CD4-positive, alpha-beta memory T cell (primary cell): ENCODE measurements at regions not wholly inside any gene's neighbourhood (a gene's known extent, or its start where the extent isn't known, plus 50 kb on each side); places are given as distances from the start of the nearest gene placed in this dataset.

Experiments used
- CTCF ChIA-PET: fragments of 350-600 bp; sonication (Branson Sonifier 250); formaldehyde crosslinking; loops from one replicate; lab custom pipeline; 2021; ENCODE audit warnings: inconsistent platforms; ENCODE audit not compliant: partially characterized antibody; lab: Charles Lee
- POLR2A ChIA-PET: fragments of 350-600 bp; sonication (Branson Sonifier 250); formaldehyde crosslinking; loops from one replicate; lab custom pipeline; 2021; ENCODE audit not compliant: partially characterized antibody; lab: Charles Lee
- DNase-seq, 5 donors: peaks; one replicate each; pipeline versions ENCODE4 v3.0.0 to v3.0.0-alpha.2; 2020 to 2022; ENCODE audit warnings: mixed read lengths in 1 of 5
- H3K27ac ChIP-seq: one replicate; pipeline ENCODE4 v1.7.0; 2013; ENCODE audit warnings: low read depth, low read length
- H3K27me3 ChIP-seq: 2 replicates; pipeline ENCODE4 v1.7.0; 2013; ENCODE audit warnings: mild to moderate bottlenecking, low read length, moderate library complexity; ENCODE audit not compliant: insufficient read depth
- H3K36me3 ChIP-seq: 2 replicates; pipeline ENCODE4 v1.7.0; 2013; ENCODE audit warnings: mild to moderate bottlenecking, low read length, moderate library complexity; ENCODE audit not compliant: insufficient read depth
- H3K4me1 ChIP-seq: 2 replicates; pipeline ENCODE4 v1.7.0; 2013; ENCODE audit warnings: mild to moderate bottlenecking, low read length, moderate library complexity; ENCODE audit not compliant: insufficient read depth
- H3K4me3 ChIP-seq, 2 donors: one replicate each; pipeline ENCODE4 v1.7.0; 2013; ENCODE audit warnings: low read length in 2 of 2, mild to moderate bottlenecking in 1 of 2
- H3K9me3 ChIP-seq, 2 donors: one replicate each; pipeline ENCODE4 v1.7.0; 2013; ENCODE audit warnings: low read length in 2 of 2, control low read depth in 1 of 2; ENCODE audit not compliant: control insufficient read depth in 1 of 2
- H3K27ac Mint-ChIP-seq, 7 donors: one replicate each; pipeline ENCODE4 v1.8.0; 2020 to 2021; ENCODE audit warnings: mixed read lengths in 7 of 7, mild to moderate bottlenecking in 6 of 7, inconsistent platforms in 3 of 7, moderate library complexity in 3 of 7
- H3K27me3 Mint-ChIP-seq, 2 donors: one replicate each; pipeline ENCODE4 v1.8.0; 2020 to 2021; ENCODE audit warnings: mixed read lengths in 2 of 2
- H3K36me3 Mint-ChIP-seq, 2 donors: one replicate each; pipeline ENCODE4 v1.8.0; 2020 to 2021; ENCODE audit warnings: mixed read lengths in 2 of 2, inconsistent platforms in 1 of 2, mild to moderate bottlenecking in 1 of 2
- H3K4me1 Mint-ChIP-seq, 4 donors: one replicate each; pipeline ENCODE4 v1.8.0; 2020 to 2021; ENCODE audit warnings: mixed read lengths in 4 of 4, mild to moderate bottlenecking in 1 of 4
- H3K4me3 Mint-ChIP-seq, 8 donors: one replicate each; pipeline ENCODE4 v1.8.0; 2020 to 2021; ENCODE audit warnings: mixed read lengths in 8 of 8, mild to moderate bottlenecking in 7 of 8, moderate library complexity in 6 of 8, inconsistent platforms in 3 of 8
- H3K9me3 Mint-ChIP-seq, 8 donors: one replicate each; pipeline ENCODE4 v1.8.0; 2020 to 2021; ENCODE audit warnings: mixed read lengths in 8 of 8, mild to moderate bottlenecking in 5 of 8, inconsistent platforms in 3 of 8, moderate library complexity in 1 of 8
- intact Hi-C: fragments of 100-400 bp; cut with micrococcal nuclease; formaldehyde crosslinking; loops from one replicate; pipeline ENCODE4 v1.15.1; 2023

- Histone ChIP-seq H3K27ac (no peak overlapping the region), H3K27me3 (no peaks in the 10 kb centered on the region), H3K4me3 (no peak overlapping the region), H3K4me1 (no peaks in the 10 kb centered on the region), H3K36me3 (no peaks in the 10 kb centered on the region), H3K9me3 (no peaks in the 10 kb centered on the region)
- ChIA-PET CTCF (interaction anchor here (0.6 to 0.7 kb wide), 2 partner anchors 272 to 517 kb away, joined by 3 read pairs; no protein-coding TSS in a partner anchor), POLR2A (no interaction called here)
- no peak overlapping the region for H3K27ac Mint-ChIP-seq
- H3K4me3 Mint-ChIP-seq: no peak overlapping the region
- no peaks in the 10 kb centered on the region for H3K9me3 Mint-ChIP-seq
- intact Hi-C loops: no loop called here
- no peaks in the 10 kb centered on the region for H3K4me1 Mint-ChIP-seq
- H3K27me3 Mint-ChIP-seq: peaks cover 8 to 10% of the 10 kb centered on the region in 2 donors
- H3K36me3 Mint-ChIP-seq: no peaks in the 10 kb centered on the region
- no peak for DNase-seq
Measured at GRCh38 chr10:6892864-6893263, 312.8 kb upstream of the PRKCQ start.

- Mint-ChIP-seq H3K9me3 (no peaks in the 10 kb centered on the region), H3K4me3 (no peak overlapping the region), H3K27ac (no peak overlapping the region), H3K36me3 (no peaks in the 10 kb centered on the region), H3K27me3 (peaks cover 8 to 10% of the 10 kb centered on the region in 2 donors), H3K4me1 (no peaks in the 10 kb centered on the region)
- ChIA-PET POLR2A (no interaction called here), CTCF (no interaction called here)
- Histone ChIP-seq H3K36me3 (no peaks in the 10 kb centered on the region), H3K27ac (no peak overlapping the region), H3K27me3 (no peaks in the 10 kb centered on the region), H3K9me3 (no peaks in the 10 kb centered on the region), H3K4me1 (no peaks in the 10 kb centered on the region), H3K4me3 (no peak overlapping the region)
- intact Hi-C loops: no loop called here
- no peak for DNase-seq
Measured at GRCh38 chr10:6891924-6892323, 311.8 kb upstream of the PRKCQ start.

- Histone ChIP-seq H3K4me1 (no peaks in the 10 kb centered on the region), H3K36me3 (no peaks in the 10 kb centered on the region), H3K9me3 (no peaks in the 10 kb centered on the region), H3K27me3 (no peaks in the 10 kb centered on the region), H3K27ac (no peak overlapping the region), H3K4me3 (no peak overlapping the region)
- CTCF ChIA-PET: no interaction called here
- POLR2A ChIA-PET: no interaction called here
- Mint-ChIP-seq H3K36me3 (no peaks in the 10 kb centered on the region), H3K9me3 (no peaks in the 10 kb centered on the region), H3K27ac (no peak overlapping the region), H3K4me1 (peaks cover 6 to 9% (median 7%) of the 10 kb centered on the region in 4 donors), H3K27me3 (peaks cover 5 to 8% of the 10 kb centered on the region in 2 donors), H3K4me3 (no peak overlapping the region)
- intact Hi-C loops: no loop called here
- no peak for DNase-seq
Measured at GRCh38 chr10:6889718-6890117, 309.6 kb upstream of the PRKCQ start.

GRCh38 chr10:6888434-6888833 is 308.4 kb upstream of the PRKCQ start:
- Mint-ChIP-seq H3K9me3 (no peaks in the 10 kb centered on the region), H3K27ac (no peak overlapping the region), H3K36me3 (no peaks in the 10 kb centered on the region), H3K27me3 (peaks cover 0 to 13% of the 10 kb centered on the region in 2 donors), H3K4me3 (peak overlapping the region in 1 of 8 donors; percentile 9), H3K4me1 (peaks cover 7 to 10% (median 8%) of the 10 kb centered on the region in 4 donors)
- POLR2A ChIA-PET: no interaction called here
- no peak overlapping the region for H3K4me3 ChIP-seq
- DNase-seq: no peak
- no peaks in the 10 kb centered on the region for H3K4me1 ChIP-seq
- H3K27ac ChIP-seq: no peak overlapping the region
- no peaks in the 10 kb centered on the region for H3K9me3 ChIP-seq
- no peaks in the 10 kb centered on the region for H3K36me3 ChIP-seq
- H3K27me3 ChIP-seq: no peaks in the 10 kb centered on the region
- CTCF ChIA-PET: no interaction called here
- intact Hi-C loops: no loop called here

GRCh38 chr10:6885284-6885683 is 305.2 kb upstream of the PRKCQ start:
- Histone ChIP-seq H3K36me3 (no peaks in the 10 kb centered on the region), H3K27ac (no peak overlapping the region), H3K27me3 (no peaks in the 10 kb centered on the region), H3K4me1 (no peaks in the 10 kb centered on the region), H3K9me3 (no peaks in the 10 kb centered on the region), H3K4me3 (no peak overlapping the region)
- Mint-ChIP-seq H3K36me3 (no peaks in the 10 kb centered on the region), H3K9me3 (no peaks in the 10 kb centered on the region), H3K27me3 (peaks cover 2 to 11% of the 10 kb centered on the region in 2 donors), H3K4me3 (peak overlapping the region in 2 of 8 donors; percentile 1), H3K27ac (peak overlapping the region in 1 of 7 donors; percentile 49), H3K4me1 (peaks cover 7 to 10% (median 8%) of the 10 kb centered on the region in 4 donors)
- intact Hi-C loops: no loop called here
- DNase-seq: no peak
- CTCF ChIA-PET: no interaction called here
- POLR2A ChIA-PET: no interaction called here

- H3K27me3 ChIP-seq: no peaks in the 10 kb centered on the region
- H3K4me3 Mint-ChIP-seq: no peak overlapping the region
- no peak overlapping the region for H3K27ac Mint-ChIP-seq
- intact Hi-C loops: no loop called here
- DNase-seq: no peak
- ChIA-PET CTCF (no interaction called here), POLR2A (no interaction called here)
- H3K4me1 Mint-ChIP-seq: peaks cover 7 to 10% (median 8%) of the 10 kb centered on the region in 4 donors
- H3K36me3 ChIP-seq: no peaks in the 10 kb centered on the region
- no peak overlapping the region for H3K27ac ChIP-seq
- H3K4me1 ChIP-seq: no peaks in the 10 kb centered on the region
- H3K36me3 Mint-ChIP-seq: no peaks in the 10 kb centered on the region
- H3K9me3 ChIP-seq: no peaks in the 10 kb centered on the region
- no peak overlapping the region for H3K4me3 ChIP-seq
- no peaks in the 10 kb centered on the region for H3K9me3 Mint-ChIP-seq
- H3K27me3 Mint-ChIP-seq: peaks cover 4 to 25% of the 10 kb centered on the region in 2 donors
Measured at GRCh38 chr10:6881987-6882386, 301.9 kb upstream of the PRKCQ start.

GRCh38 chr10:6877722-6878392 is 297.8 kb upstream of the PRKCQ start:
- Mint-ChIP-seq H3K27ac (no peak overlapping the region), H3K9me3 (peaks cover 0 to 1% (median 0%) of the 10 kb centered on the region in 8 donors), H3K27me3 (peaks cover 16 to 38% of the 10 kb centered on the region in 2 donors), H3K4me3 (no peak overlapping the region), H3K4me1 (no peaks in the 10 kb centered on the region), H3K36me3 (no peaks in the 10 kb centered on the region)
- Histone ChIP-seq H3K27me3 (no peaks in the 10 kb centered on the region), H3K4me1 (no peaks in the 10 kb centered on the region), H3K4me3 (no peak overlapping the region), H3K36me3 (no peaks in the 10 kb centered on the region), H3K9me3 (no peaks in the 10 kb centered on the region), H3K27ac (no peak overlapping the region)
- no peak for DNase-seq
- ChIA-PET CTCF (no interaction called here), POLR2A (no interaction called here)
- intact Hi-C loops: no loop called here
